NCI-H748 treated with DMSO at 0.1 percent for 48 hours (cell line): ENCODE measurements at regions not wholly inside any gene's neighbourhood (a gene's known extent, or its start where the extent isn't known, plus 50 kb on each side); places are given as distances from the start of the nearest gene placed in this dataset.

Experiments
- DNase-seq: peaks from one replicate; lab custom pipeline; 2025; lab: John Stamatoyannopoulos, UW

GRCh38 chr4:81546777-81547176 is 75.1 kb upstream of the RASGEF1B start:
- DNase-seq, result no peak

DNA sequence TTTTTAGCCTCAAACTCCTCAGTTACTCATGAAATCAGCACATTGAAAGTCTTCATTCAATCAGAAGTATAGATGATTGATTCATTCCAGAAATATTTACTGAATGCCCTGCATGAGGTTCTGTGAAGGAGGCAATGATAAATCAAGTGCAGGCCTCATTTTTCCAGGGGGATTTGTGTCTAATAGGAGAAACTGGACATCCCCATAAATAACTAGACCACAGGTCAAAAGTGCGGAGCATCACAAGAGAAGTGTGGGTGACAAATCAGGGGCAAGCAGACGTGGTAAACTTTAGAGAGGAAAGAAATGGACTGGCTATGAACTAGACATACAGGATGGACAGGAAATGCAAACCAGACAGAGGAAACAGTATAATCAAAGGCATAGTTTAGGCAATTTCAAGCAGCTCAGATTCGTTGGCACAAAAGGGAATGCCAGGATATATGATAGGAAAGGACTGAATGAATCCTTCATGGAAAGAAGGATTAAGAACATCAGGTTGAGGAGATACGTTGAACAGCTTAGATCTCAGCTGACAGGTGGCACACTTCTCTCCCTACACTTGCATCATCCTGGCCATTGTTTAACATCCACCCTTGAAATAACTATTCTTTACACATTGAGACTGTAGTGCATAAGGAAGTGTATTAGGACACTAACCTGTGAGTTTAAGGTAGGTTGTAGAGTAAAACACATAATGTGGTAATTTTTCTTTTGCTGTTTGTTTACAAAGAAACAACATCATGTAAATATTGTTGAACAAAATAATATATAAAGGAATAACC is 69.6 kb upstream of the RASGEF1B start:
- DNase-seq, result no peak

- no peak for DNase-seq
These were observed 67.2 kb upstream of the RASGEF1B start for GRCh38 chr4:81538716-81539427.

DNA sequence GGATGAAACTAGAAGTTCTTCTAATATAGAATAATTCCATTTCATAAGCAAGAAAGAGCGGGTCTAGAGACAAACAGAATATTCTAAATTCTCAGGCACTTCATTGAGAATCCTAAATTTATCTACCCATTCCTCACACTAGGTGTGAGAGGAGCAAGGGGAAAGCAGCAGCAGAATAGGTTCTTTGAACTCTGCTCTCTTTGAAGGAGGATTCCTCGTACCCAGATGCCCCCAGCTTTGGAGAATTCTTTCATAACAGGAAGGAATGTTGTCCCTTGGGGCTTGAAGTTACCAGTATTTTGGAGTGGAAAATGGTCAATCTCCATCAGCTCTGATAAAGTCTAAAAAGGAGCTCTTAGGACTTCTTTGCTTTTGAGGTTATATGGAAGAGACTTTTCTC is 59.7 kb upstream of the RASGEF1B start:
- no peak for DNase-seq

- no peak for DNase-seq
These were observed 57.3 kb upstream of the RASGEF1B start for GRCh38 chr4:81528979-81529378.

DNA sequence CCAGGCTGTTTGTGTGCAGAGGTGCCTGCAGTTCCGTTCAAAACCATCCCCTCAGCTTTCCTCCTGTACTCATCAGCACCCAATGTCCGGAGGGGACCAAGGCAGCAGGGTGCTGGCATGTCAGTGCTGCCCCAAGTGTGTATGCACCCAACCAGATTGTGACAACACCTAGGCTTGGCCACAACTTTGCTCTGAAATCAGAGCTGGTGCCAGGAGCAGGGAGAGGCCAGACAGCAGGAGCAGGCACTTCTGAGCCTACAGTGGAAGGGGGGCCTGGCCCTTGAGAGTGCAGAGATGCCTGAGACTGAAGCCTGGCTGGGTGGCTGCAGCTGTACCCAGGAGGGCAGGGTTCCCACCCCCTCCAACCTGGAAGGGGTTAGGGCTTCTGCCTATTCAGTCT is 56.5 kb upstream of the RASGEF1B start:
- no peak for DNase-seq

DNA sequence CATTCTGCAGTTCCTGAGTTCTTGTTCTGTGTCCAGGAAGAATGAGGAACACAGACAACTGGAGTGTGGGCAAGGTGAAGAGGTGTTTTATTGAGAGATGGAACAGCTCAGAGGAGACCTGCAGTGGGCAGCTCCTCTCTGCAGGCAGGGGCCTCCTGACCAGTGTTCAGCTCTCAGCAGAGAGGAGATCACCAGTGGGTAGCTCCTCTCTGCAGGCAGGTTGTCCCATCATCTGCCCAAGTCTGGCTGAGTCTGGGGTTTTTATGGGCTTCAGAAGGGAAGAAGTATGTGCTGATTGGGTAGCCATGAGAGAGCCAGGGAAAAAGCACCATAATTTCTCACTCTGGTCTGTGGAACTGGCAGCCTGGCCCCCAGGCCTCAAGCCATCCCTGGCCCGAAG is 56.0 kb upstream of the RASGEF1B start:
- no peak for DNase-seq

DNA sequence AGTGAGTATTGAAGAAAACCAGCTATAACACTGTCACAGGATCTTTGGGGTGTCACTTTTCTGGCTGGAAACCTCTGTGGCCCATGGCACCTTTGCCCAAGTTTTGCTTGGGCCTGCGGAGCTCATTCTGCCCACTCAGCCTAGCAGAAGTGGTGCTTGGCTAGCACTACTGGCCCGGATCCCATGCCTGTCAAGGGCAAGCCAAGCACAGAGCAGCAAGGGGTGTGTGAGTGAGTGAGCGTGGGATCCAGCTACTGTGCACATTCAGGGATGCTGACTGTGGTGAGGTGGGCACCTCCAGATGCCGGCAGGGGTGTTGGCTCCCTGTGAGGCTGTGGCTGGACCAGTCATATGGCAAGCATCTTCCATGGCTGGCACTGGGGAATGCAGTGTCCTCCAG is 55.4 kb upstream of the RASGEF1B start:
- DNase-seq, result no peak

DNA sequence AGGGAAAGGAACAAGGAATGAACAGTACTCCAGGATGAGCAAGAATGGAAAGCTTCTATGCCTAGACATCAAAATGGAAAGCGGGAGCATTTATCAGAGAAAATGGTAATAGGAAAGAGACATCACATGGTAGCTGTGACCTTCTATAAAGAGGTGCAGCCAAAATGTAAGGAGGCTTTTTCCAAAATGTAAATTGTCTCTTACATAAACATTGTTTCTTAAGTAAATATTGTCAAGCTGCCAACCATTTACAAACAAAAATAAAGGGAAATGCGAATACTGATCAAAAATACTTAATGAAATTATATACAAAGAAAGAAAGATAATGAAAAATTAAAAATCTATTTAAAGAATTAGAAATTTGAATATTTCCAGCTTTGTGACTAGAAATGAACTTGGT is 55.0 kb upstream of the RASGEF1B start:
- no peak for DNase-seq

DNA sequence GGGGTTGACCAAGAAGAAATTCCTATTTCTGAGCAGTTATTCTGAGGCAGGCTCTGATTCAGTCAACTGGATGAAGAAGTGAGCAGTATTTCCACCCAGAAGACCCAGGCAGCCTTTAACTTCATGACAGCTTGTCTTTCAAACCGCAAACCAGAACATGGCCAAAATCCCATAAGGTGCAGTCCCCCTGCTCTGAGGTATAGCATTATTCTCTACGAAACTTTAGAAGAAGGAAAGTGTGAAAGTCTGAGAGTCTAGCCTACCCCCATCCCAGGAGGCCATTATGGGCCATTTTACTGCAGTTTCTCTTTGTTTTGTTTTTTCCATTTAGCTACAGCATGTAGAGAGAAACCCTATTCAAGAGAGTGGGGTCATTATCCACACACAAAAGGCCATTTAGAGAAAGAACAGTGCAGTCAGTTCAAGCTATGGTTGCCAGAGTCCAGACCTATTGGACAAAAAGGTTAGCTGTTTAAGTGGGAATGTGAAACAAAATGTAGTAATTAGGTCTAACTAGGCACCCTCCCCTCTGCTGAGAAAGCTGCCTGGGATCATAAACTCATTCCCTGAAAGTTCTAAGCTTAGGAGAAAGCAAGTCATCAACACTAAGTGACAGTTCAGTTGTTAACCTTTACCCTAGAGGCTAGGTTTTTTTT is 52.1 kb upstream of the RASGEF1B start:
- no peak for DNase-seq

GRCh38 chr4:81522711-81523110 is 51.0 kb upstream of the RASGEF1B start:
- DNase-seq, result no peak

DNA sequence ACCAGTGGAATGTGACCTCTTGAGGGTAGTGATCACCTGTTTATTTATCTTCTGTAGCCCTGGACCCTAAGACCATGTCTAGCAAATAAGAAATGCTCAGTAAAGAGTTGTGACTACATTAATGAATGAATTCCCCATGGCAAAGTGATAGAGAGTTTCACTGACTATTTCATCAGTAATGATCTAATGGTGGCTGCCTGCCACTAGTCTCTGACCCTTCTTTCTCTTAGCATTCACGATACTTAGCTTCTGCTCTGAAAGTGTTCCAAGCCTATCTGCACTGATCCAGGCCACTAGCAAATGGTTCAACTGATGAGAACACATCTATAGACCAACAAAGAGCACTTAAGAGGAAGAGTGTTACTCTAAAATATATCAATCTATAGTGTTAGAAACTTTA is 50.0 kb upstream of the RASGEF1B start:
- no peak for DNase-seq
